Brain pericyte (primary cell): ENCODE measurements at regions not wholly inside any gene's neighbourhood (a gene's known extent, or its start where the extent isn't known, plus 50 kb on each side); places are given as distances from the start of the nearest gene placed in this dataset.
"Not testable (repeated sequence)": the region's sequence is repeated elsewhere in the genome, so short reads cannot be mapped to it uniquely, and the experiment has no call there.

Experiments used
- DNase-seq: peaks from one replicate; pipeline ENCODE4 v3.0.0-alpha.2; 2012; ENCODE audit warnings: low read depth, low spot score

GRCh38 chr6:144652292-144652891 is 367.3 kb downstream of the UTRN start:
- no peak for DNase-seq

DNA sequence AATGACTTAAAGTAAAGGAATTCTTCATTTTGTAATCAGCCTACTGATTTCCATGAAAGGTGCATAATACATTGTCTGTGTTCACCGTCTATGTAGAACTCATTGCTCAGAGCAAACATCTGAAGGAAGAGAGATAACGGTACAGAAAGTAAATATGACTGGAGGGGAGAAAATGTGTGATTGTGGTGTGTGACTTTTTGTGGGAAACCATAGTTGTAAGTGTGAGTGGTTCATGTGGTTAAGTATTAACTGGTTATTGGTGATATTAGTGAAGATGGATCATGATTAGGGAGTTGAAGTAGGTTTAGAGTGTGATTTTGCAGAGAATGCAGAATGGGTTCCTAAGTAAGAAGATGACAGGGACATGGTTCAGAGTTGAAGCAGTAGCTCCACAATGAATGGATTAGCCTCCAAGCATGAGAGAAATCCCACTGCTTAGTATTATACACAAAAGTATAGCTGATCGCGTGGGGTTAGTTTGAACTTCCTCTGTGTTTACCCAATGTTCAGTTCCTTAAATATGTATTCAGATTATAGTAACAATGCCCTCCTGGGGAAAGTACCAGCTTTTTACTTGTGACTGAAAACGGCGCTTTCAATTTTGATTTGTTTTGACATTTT is 368.9 kb downstream of the UTRN start:
- DNase-seq, result no peak

GRCh38 chr6:144654506-144654905 is 369.4 kb downstream of the UTRN start:
- DNase-seq, result no peak

DNA sequence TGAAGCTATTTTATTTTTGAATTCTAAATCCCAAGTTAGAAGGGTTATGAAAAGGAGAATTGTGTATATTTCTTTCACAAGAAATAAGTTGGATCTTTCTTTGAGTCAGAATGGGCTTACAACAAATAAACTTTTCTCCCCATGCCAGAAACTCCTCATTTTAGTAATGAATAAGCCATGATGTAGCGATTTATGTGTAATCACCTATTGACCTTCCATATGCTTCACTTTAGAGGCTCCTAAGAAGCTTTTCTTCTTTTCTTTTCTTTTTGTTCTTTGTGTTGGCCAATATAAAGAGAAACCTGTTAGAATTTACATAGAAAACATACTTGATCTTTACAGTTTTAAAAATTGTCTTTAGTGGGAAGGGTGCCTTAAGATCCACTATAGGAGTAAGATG is 370.2 kb downstream of the UTRN start:
- DNase-seq, result no peak

- DNase-seq, result peak; percentile 86
Observed at GRCh38 chr6:144657691-144658090, 372.6 kb downstream of the UTRN start.

GRCh38 chr6:144659202-144660182 is 374.4 kb downstream of the UTRN start:
- no peak for DNase-seq

DNA sequence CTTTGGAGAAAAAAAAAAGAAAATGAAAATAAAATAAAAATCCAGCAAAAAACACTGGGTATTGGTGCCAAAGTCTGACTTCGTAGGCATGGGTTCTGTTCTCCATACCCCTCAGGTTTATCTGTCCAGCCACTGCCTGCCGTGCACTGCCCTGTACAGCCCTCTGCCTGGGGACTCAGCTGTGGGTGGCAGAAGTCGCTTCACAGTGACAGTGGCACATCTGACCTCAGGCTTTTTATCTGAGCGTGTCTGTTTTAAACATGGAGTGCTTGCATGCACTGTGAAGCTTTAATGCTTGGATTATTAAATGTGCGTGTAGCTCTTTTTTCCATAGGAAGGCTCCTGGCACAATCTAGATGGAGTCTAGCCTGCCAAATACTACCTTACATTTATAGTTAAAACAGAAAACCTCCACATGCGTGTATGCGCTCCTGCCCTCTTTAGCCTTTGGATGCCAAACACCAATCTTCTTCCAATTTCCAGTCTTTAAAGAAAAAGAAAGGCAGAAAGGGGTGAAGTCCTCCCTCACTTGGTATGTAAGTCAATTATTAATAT is 375.5 kb downstream of the UTRN start:
- no peak for DNase-seq

DNA sequence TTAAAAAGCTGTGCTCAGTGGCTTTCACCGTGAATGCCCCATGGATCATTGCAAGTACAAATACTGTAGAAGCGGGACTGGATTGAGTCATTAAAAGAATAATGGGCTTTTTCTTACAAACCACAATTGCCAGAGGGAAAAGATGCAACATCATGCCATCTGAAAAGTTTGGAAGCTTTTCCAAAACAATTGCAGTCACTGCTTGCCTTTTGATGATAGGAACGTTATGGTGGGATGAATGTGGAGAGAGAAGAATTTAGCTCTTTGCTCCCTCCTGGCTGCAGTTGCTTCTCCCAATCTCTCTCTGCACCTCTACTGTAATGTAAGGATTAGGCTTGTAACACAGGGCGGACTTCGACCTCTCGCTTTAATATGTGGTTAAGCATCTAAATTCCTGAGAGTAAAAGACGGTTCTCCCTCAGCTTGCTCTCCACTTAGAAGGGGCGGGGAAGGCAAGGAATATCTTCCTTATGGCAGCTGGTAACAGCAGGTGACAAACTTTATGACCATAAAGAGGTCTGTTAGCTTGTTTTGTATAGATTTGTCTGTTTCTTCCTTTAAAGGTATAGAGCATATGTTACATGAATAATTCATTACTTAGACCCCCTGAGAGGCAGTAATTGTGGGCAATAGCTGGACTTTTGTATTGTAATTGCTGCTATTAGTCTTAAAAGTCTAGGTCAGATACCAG is 376.1 kb downstream of the UTRN start:
- DNase-seq, result no peak

DNA sequence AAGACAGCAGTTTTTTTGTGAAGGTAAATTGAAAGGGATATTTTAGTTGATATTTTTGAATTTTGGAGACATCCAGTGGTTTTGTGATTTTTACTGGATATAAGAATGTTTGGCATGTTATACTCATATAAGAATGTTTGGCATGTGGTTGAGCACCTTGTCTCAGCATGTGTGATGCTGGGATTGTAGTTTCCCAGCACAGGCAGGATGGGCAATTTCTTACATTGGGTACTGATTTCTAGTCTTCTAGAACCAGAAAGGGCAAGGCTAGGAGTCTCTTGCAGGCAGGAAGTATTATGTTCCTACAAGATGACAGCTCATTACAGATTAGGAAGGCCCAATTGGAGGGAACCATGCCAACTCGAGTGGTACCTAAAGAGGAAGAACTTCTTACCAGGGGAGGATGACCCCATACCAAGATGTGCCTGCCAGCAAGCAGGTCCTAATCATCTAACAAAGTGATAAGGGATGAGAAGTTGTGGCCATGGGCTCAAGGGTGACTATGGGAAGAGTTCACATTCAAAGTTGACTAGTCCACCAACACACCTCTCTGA is 377.8 kb downstream of the UTRN start:
- DNase-seq, result no peak

DNA sequence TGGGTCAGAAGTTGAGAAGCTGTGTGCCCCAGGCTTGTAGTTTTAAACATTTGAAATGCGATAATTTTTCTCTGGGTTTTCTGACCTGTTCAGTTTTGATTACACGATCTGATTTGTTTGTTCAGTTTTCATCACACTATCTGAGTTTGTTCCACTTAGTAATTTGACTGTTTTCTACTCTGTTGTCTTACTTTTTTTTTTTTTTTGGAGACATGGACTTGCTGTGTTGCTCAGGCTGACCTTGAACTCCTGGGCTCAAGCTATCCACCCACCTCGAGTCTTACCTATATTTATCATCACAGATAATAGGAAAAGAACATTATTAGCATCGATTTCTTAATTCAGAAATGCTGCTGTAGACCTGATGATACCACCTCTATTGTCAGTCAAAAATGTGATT is 379.1 kb downstream of the UTRN start:
- DNase-seq, result no peak

- DNase-seq, result no peak
Observed at GRCh38 chr6:144664947-144665346, 379.8 kb downstream of the UTRN start.

- DNase-seq, result no peak
Observed at GRCh38 chr6:144665932-144666450, 380.9 kb downstream of the UTRN start.

GRCh38 chr6:144666781-144667180 is 381.6 kb downstream of the UTRN start:
- no peak for DNase-seq

DNA sequence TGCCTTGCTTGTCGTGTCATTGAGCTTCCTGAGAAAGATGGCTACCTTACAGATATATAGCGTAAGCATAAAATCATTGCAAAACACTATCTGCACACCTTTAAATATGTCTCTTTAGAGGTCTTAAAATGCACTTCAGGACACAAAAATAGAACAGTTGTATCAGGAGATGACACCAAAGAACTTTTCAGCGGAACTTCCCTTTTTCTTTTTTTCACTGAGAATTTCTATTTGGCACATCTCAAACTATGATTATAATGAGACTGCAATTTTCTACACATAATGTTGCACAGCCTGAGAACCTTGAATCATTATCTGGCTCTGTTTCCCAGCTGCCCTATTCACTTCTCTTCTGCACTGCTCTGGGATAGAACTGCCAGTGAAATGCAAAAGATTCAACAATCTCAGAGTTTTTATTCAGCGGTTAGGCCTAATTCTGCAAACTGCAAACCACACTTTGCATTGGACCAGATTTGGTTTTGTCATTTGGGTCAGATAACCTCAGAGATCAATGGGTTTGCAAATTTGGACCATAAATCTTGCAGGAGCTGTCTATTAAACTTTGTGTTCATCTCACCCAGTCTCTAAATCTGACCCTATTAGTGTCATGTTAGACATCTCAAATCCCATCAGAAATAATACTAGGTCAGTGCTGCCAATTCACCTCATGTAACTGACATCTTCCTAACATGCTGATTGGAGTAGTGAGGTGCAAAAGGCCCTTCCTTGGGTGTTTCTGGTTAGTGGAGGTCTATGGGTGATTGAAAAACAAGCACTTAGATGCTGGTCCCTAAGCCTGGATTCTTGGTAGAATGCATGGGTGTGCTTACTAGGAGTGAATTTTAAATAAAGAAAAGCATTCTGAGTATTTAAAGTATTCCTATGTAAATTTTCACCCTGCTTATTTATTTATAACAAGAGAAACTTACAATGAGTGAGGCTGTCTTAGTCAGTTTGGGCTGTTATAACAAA is 382.7 kb downstream of the UTRN start:
- DNase-seq, result no peak

GRCh38 chr6:144670259-144670658 is 385.1 kb downstream of the UTRN start:
- DNase-seq, result not testable (repeated sequence)

DNA sequence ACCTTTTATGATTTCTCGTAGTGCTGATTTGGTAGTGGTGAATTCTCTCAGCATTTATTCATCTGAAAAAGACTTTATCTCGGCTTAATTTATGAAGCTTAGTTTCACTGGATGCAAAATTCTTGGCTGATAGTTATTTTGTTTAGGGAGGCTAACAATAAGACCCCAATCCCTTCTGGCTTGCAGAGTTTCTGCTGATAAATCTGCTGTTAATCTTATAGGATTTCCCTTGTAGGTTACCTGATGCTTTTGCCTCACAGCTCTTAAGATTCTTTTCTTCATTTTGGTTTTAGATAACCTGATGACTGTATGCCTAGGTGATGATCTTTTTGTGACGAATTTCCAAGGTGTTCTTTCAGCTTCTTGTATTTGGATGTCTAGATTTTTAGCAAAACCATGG is 388.7 kb downstream of the UTRN start:
- DNase-seq, result no peak

GRCh38 chr6:144675231-144675861 is 390.2 kb downstream of the UTRN start:
- peak; percentile 72 for DNase-seq

DNA sequence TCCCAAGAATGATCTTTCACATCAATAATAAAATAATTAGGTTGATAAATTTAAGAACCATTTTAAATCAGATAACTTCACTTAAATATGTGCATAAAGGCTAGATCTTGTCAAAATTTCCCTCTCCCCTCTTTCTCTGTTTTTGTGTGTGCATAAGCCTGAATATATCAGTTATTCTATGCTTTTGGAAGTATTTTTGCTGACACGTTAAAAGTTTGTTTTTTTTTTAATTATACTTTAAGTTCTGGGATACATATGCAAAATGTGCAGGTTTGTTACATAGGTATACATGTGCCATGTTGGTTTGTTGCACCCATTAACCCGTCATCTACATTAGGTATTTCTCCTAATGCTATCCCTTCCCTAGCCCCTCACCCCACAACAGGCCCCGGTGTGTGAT is 391.2 kb downstream of the UTRN start:
- not testable (repeated sequence) for DNase-seq

GRCh38 chr6:144677263-144677662 is 392.1 kb downstream of the UTRN start:
- DNase-seq, result not testable (repeated sequence)
